GM23338 (cell line): ENCODE measurements at regions not wholly inside any gene's neighbourhood (a gene's known extent, or its start where the extent isn't known, plus 50 kb on each side); places are given as distances from the start of the nearest gene placed in this dataset.

Experiments
- CREB1 ChIP-seq: fragments of 250-450 bp; sonication (Bioruptor Pico); IDR thresholded peaks from 2 replicates; pipeline ENCODE4 v1.5.0; 2020; ENCODE audit warnings: low read depth, mild to moderate bottlenecking, moderate library complexity
- EZH2 ChIP-seq: fragments of 200-600 bp; sonication (generic); IDR thresholded peaks from one replicate; pipeline ENCODE4 v1.8.0; 2017; ENCODE audit warnings: antibody characterized with exemption, mild to moderate bottlenecking, low read depth; ENCODE audit not compliant: unreplicated experiment
- EZH2phosphoT487 ChIP-seq: fragments of 200-600 bp; sonication (generic); IDR thresholded peaks from one replicate; pipeline ENCODE4 v1.8.1; 2018; ENCODE audit warnings: antibody characterized with exemption; ENCODE audit not compliant: unreplicated experiment
- JUNB ChIP-seq: IDR thresholded peaks from one replicate; pipeline ENCODE4 v1.6.1; 2016; ENCODE audit warnings: antibody characterized with exemption; ENCODE audit not compliant: unreplicated experiment
- POLR2AphosphoS5 ChIP-seq: IDR thresholded peaks from 2 replicates; pipeline ENCODE4 v1.6.1; 2016; ENCODE audit warnings: antibody characterized with exemption, low read depth
- REST ChIP-seq: IDR thresholded peaks from one replicate; pipeline ENCODE4 v1.6.1; 2018; ENCODE audit warnings: antibody characterized with exemption; ENCODE audit not compliant: unreplicated experiment
- ZNF114 ChIP-seq: fragments of 250-450 bp; sonication (Bioruptor Pico); IDR thresholded peaks from 2 replicates; pipeline ENCODE4 v1.5.0; 2020; ENCODE audit warnings: mild to moderate bottlenecking, moderate library complexity
- TF ChIP-seq, protein P1 (sequence below), 2 experiments: fragments of 200-600 bp in 1 of 2; sonication (generic) in 1 of 2; conservative IDR thresholded peaks; 2 replicates each; pipeline versions ENCODE4 v1.5.1 to v1.6.1; 2016 to 2017; ENCODE audit warnings: antibody characterized with exemption in 2 of 2, low read depth in 2 of 2, mild to moderate bottlenecking in 2 of 2, moderate library complexity in 1 of 2
- TF ChIP-seq, protein P2 (sequence below): fragments of 250-450 bp; sonication (Bioruptor Pico); IDR thresholded peaks from 2 replicates; pipeline ENCODE4 v1.5.0; 2020; ENCODE audit warnings: mild to moderate bottlenecking, moderate library complexity
- TF ChIP-seq, protein P3 (sequence below): IDR thresholded peaks from 2 replicates; pipeline ENCODE4 v1.6.1; 2016; ENCODE audit warnings: antibody characterized with exemption

- TF ChIP-seq, protein P1, sequence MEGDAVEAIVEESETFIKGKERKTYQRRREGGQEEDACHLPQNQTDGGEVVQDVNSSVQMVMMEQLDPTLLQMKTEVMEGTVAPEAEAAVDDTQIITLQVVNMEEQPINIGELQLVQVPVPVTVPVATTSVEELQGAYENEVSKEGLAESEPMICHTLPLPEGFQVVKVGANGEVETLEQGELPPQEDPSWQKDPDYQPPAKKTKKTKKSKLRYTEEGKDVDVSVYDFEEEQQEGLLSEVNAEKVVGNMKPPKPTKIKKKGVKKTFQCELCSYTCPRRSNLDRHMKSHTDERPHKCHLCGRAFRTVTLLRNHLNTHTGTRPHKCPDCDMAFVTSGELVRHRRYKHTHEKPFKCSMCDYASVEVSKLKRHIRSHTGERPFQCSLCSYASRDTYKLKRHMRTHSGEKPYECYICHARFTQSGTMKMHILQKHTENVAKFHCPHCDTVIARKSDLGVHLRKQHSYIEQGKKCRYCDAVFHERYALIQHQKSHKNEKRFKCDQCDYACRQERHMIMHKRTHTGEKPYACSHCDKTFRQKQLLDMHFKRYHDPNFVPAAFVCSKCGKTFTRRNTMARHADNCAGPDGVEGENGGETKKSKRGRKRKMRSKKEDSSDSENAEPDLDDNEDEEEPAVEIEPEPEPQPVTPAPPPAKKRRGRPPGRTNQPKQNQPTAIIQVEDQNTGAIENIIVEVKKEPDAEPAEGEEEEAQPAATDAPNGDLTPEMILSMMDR (conservative IDR thresholded peaks at IDR 0.05; ENCODE audit: low read depth in 2 of 2): no peak
- TF ChIP-seq EZH2phosphoT487 (no peak), POLR2AphosphoS5 (no peak), EZH2 (no peak), ZNF114 (CRISPR knock-in tag) (no peak), REST (no peak), CREB1 (CRISPR knock-in tag) (no peak), JUNB (no peak)
- TF ChIP-seq, protein P2, sequence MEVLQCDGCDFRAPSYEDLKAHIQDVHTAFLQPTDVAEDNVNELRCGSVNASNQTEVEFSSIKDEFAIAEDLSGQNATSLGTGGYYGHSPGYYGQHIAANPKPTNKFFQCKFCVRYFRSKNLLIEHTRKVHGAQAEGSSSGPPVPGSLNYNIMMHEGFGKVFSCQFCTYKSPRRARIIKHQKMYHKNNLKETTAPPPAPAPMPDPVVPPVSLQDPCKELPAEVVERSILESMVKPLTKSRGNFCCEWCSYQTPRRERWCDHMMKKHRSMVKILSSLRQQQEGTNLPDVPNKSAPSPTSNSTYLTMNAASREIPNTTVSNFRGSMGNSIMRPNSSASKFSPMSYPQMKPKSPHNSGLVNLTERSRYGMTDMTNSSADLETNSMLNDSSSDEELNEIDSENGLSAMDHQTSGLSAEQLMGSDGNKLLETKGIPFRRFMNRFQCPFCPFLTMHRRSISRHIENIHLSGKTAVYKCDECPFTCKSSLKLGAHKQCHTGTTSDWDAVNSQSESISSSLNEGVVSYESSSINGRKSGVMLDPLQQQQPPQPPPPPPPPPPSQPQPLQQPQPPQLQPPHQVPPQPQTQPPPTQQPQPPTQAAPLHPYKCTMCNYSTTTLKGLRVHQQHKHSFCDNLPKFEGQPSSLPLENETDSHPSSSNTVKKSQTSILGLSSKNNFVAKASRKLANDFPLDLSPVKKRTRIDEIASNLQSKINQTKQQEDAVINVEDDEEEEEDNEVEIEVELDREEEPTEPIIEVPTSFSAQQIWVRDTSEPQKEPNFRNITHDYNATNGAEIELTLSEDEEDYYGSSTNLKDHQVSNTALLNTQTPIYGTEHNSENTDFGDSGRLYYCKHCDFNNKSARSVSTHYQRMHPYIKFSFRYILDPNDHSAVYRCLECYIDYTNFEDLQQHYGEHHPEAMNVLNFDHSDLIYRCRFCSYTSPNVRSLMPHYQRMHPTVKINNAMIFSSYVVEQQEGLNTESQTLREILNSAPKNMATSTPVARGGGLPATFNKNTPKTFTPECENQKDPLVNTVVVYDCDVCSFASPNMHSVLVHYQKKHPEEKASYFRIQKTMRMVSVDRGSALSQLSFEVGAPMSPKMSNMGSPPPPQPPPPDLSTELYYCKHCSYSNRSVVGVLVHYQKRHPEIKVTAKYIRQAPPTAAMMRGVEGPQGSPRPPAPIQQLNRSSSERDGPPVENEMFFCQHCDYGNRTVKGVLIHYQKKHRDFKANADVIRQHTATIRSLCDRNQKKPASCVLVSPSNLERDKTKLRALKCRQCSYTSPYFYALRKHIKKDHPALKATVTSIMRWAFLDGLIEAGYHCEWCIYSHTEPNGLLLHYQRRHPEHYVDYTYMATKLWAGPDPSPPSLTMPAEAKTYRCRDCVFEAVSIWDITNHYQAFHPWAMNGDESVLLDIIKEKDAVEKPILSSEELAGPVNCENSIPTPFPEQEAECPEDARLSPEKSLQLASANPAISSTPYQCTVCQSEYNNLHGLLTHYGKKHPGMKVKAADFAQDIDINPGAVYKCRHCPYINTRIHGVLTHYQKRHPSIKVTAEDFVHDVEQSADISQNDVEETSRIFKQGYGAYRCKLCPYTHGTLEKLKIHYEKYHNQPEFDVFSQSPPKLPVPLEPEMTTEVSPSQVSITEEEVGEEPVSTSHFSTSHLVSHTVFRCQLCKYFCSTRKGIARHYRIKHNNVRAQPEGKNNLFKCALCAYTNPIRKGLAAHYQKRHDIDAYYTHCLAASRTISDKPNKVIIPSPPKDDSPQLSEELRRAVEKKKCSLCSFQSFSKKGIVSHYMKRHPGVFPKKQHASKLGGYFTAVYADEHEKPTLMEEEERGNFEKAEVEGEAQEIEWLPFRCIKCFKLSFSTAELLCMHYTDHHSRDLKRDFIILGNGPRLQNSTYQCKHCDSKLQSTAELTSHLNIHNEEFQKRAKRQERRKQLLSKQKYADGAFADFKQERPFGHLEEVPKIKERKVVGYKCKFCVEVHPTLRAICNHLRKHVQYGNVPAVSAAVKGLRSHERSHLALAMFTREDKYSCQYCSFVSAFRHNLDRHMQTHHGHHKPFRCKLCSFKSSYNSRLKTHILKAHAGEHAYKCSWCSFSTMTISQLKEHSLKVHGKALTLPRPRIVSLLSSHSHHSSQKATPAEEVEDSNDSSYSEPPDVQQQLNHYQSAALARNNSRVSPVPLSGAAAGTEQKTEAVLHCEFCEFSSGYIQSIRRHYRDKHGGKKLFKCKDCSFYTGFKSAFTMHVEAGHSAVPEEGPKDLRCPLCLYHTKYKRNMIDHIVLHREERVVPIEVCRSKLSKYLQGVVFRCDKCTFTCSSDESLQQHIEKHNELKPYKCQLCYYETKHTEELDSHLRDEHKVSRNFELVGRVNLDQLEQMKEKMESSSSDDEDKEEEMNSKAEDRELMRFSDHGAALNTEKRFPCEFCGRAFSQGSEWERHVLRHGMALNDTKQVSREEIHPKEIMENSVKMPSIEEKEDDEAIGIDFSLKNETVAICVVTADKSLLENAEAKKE (CRISPR knock-in tag): no peak
- TF ChIP-seq, protein P3, sequence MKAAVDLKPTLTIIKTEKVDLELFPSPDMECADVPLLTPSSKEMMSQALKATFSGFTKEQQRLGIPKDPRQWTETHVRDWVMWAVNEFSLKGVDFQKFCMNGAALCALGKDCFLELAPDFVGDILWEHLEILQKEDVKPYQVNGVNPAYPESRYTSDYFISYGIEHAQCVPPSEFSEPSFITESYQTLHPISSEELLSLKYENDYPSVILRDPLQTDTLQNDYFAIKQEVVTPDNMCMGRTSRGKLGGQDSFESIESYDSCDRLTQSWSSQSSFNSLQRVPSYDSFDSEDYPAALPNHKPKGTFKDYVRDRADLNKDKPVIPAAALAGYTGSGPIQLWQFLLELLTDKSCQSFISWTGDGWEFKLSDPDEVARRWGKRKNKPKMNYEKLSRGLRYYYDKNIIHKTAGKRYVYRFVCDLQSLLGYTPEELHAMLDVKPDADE: no peak
Observed at GRCh38 chr1:163999131-163999530, 559.9 kb upstream of the PBX1 start.
